LoVo (cell line): ENCODE measurements at regions not wholly inside any gene's neighbourhood (a gene's known extent, or its start where the extent isn't known, plus 50 kb on each side); places are given as distances from the start of the nearest gene placed in this dataset.

Source experiments
- DNase-seq: peaks from one replicate; pipeline ENCODE4 v3.0.0-alpha.2; 2016; ENCODE audit warnings: low spot score

- DNase-seq, result no peak
Observed at GRCh38 chr2:11101430-11101829, 53.8 kb upstream of the SLC66A3 start.

GRCh38 chr2:11102466-11102865 lies 52.8 kb upstream of the SLC66A3 start:
- no peak for DNase-seq

GRCh38 chr2:11102956-11103860 lies 52.1 kb upstream of the SLC66A3 start:
- no peak for DNase-seq

GRCh38 chr2:11103984-11104793 lies 51.1 kb upstream of the SLC66A3 start:
- no peak for DNase-seq

- no peak for DNase-seq
Observed at GRCh38 chr2:11104794-11105660, 50.2 kb upstream of the SLC66A3 start.
